ENCODE measurements at regions not wholly inside any gene's neighbourhood (a gene's known extent, or its start where the extent isn't known, plus 50 kb on each side); places are given as distances from the start of the nearest gene placed in this dataset.

GRCh38 chr10:37684765-37685164 is 172.6 kb downstream of the ZNF248 start:
- intact Hi-C loops (cut with micrococcal nuclease; ENCODE audit: unreplicated experiment) = no loop called here
- ATAC-seq (no peak), DNase-seq (ENCODE audit: low spot score) (no peak), FAIRE-seq (no peak)
- no peaks in the 10 kb centered on the region for H3K4me1 ChIP-seq (ENCODE audit: insufficient read depth, low read length)
- no peak overlapping the region for H2AFZ ChIP-seq (ENCODE audit: low read length)
- no peak overlapping the region for H3K4me3 ChIP-seq (replicated peaks in 1 of 3; ENCODE audit: insufficient read depth in 1 of 3, low read depth in 2 of 3, low read length in 3 of 3)
- H3K27ac ChIP-seq (ENCODE audit: extremely low read length, insufficient read depth, low read length) = no peak overlapping the region
- POLR2A ChIA-PET = no interaction called here
- no peaks in the 10 kb centered on the region; a peak in 1 of 5 replicates for H3K27me3 ChIP-seq (ENCODE audit: control insufficient read depth in 1 of 2, insufficient read depth in 2 of 2, low read length in 2 of 2)
- no peaks in the 10 kb centered on the region for H4K20me1 ChIP-seq (ENCODE audit: insufficient read depth, low read length)
- WGBS (ENCODE audit: low lambda C conversion rate) = 12% methylated on average over 7 of the region's 8 CpGs
- in situ Hi-C loops (cut with HindIII; ENCODE audit: extremely low pct_ligation_motif_present, low pct_unique_long_range_greater_than_20kb) = no loop called here
- no peaks in the 10 kb centered on the region for H3K9me3 ChIP-seq (ENCODE audit: low read length)
- BruUV-seq (replicated peaks) = no TSS peak
- no peaks in the 10 kb centered on the region for H3K79me2 ChIP-seq (ENCODE audit: insufficient read depth, low read length)
- CTCF ChIA-PET (ENCODE audit: low intra/inter-chr PET ratio, low total read pairs) = no interaction called here
- no peaks in the 10 kb centered on the region for H3K36me3 ChIP-seq (replicated peaks in 1 of 2; ENCODE audit: control insufficient read depth in 1 of 2, insufficient read depth in 2 of 2, low read length in 2 of 2)
- H3K4me2 ChIP-seq (ENCODE audit: low read depth, low read length) = no peak overlapping the region
- TF ChIP-seq IRF1 (CRISPR knock-in tag; IDR thresholded peaks at IDR 0.05; ENCODE audit: low read depth) (no peak), REPIN1 (CRISPR knock-in tag; IDR thresholded peaks at IDR 0.05; ENCODE audit: borderline replicate concordance, low read depth) (no peak), HNRNPUL1 (IDR thresholded peaks at IDR 0.05; ENCODE audit: low read depth, low read length) (no peak), PBX3 (CRISPR knock-in tag; IDR thresholded peaks at IDR 0.05; ENCODE audit: borderline replicate concordance) (no peak), SPEN (CRISPR knock-in tag; IDR thresholded peaks at IDR 0.05; ENCODE audit: low read depth) (no peak), NFKBIZ (CRISPR knock-in tag; IDR thresholded peaks at IDR 0.05) (no peak), WIZ (CRISPR knock-in tag; IDR thresholded peaks at IDR 0.05) (no peak), ZHX1 (CRISPR knock-in tag; IDR thresholded peaks at IDR 0.05; ENCODE audit: low read depth) (no peak)
- H3K9ac ChIP-seq (ENCODE audit: insufficient read depth, low read depth, low read length) = no peak overlapping the region

Data from HepG2 (cell line).